Liver (tissue), 8 donors: ENCODE measurements at regions not wholly inside any gene's neighbourhood (a gene's known extent, or its start where the extent isn't known, plus 50 kb on each side); places are given as distances from the start of the nearest gene placed in this dataset.

Experiments
- DNase-seq: peaks from one replicate; pipeline ENCODE4 v3.0.0-alpha.2; 2017; ENCODE audit warnings: low spot score
- H3K27ac ChIP-seq, 2 donors: one replicate each; pipeline ENCODE4 v1.7.0; 2013; ENCODE audit warnings: inconsistent platforms in 2 of 2, low read length in 2 of 2, control low read depth in 1 of 2, low read depth in 1 of 2, mild to moderate bottlenecking in 1 of 2
- H3K27me3 ChIP-seq, 4 donors: one replicate each; pipeline versions ENCODE4 v1.6.1 to v1.7.0; 2013; ENCODE audit warnings: low read length in 3 of 4, inconsistent platforms in 1 of 4, mild to moderate bottlenecking in 1 of 4, moderate library complexity in 1 of 4; ENCODE audit not compliant: control insufficient read depth in 4 of 4, insufficient read depth in 4 of 4
- H3K36me3 ChIP-seq, 4 donors: one replicate each; pipeline versions ENCODE4 v1.6.1 to v1.7.0; 2013; ENCODE audit warnings: low read length in 3 of 4, mild to moderate bottlenecking in 3 of 4, low read depth in 1 of 4, moderate library complexity in 1 of 4; ENCODE audit not compliant: control insufficient read depth in 4 of 4, insufficient read depth in 3 of 4
- H3K4me1 ChIP-seq, 4 donors: one replicate each; pipeline versions ENCODE4 v1.6.1 to v1.7.0; 2013; ENCODE audit warnings: low read length in 3 of 4, mild to moderate bottlenecking in 3 of 4, moderate library complexity in 1 of 4; ENCODE audit not compliant: control insufficient read depth in 4 of 4, insufficient read depth in 4 of 4
- H3K4me3 ChIP-seq, 3 donors: one replicate each; pipeline versions ENCODE4 v1.6.1 to v1.7.0; 2013; ENCODE audit warnings: low read length in 3 of 3, control low read depth in 1 of 3, low read depth in 1 of 3, mild to moderate bottlenecking in 1 of 3
- H3K9ac ChIP-seq, 2 donors: one replicate each; pipeline ENCODE4 v1.7.0; 2013; ENCODE audit warnings: low read length in 2 of 2, mild to moderate bottlenecking in 2 of 2, moderate library complexity in 2 of 2, control low read depth in 1 of 2, low read depth in 1 of 2
- H3K9me3 ChIP-seq, 4 donors: one replicate each; pipeline versions ENCODE4 v1.6.1 to v1.7.0; 2013; ENCODE audit warnings: low read length in 3 of 4; ENCODE audit not compliant: control insufficient read depth in 4 of 4
- ATF3 ChIP-seq: IDR thresholded peaks from 2 replicates; pipeline ENCODE4 v1.6.1; 2016; ENCODE audit warnings: antibody characterized with exemption
- CTCF ChIP-seq: fragments of 150-350 bp; IDR thresholded peaks from 2 replicates; pipeline ENCODE4 v1.5.1; 2017; ENCODE audit warnings: improper control_type of control experiment, low read depth, low read length; ENCODE audit not compliant: missing input control
- EGR1 ChIP-seq, 2 donors: IDR thresholded peaks; 2 replicates each; pipeline ENCODE4 v1.6.1; 2016 to 2018; ENCODE audit warnings: antibody characterized with exemption in 2 of 2, low read depth in 2 of 2
- FOXA1 ChIP-seq: IDR thresholded peaks from 2 replicates; pipeline ENCODE4 v1.6.1; 2016; ENCODE audit warnings: antibody characterized with exemption
- FOXA2 ChIP-seq: IDR thresholded peaks from 2 replicates; pipeline ENCODE4 v1.6.1; 2016; ENCODE audit warnings: antibody characterized with exemption
- GABPA ChIP-seq, 2 donors: IDR thresholded peaks in 1 of 2; conservative IDR thresholded peaks in 1 of 2; 2 replicates each; pipeline ENCODE4 v1.6.1; 2016; ENCODE audit warnings: antibody characterized with exemption in 2 of 2, mild to moderate bottlenecking in 1 of 2, moderate library complexity in 1 of 2
- HNF4A ChIP-seq, 2 donors: conservative IDR thresholded peaks; 2 replicates each; pipeline ENCODE4 v1.6.1; 2016; ENCODE audit warnings: antibody characterized with exemption in 2 of 2, mild to moderate bottlenecking in 2 of 2
- HNF4G ChIP-seq: IDR thresholded peaks from 2 replicates; pipeline ENCODE4 v1.6.1; 2016; ENCODE audit warnings: antibody characterized with exemption
- JUND ChIP-seq, 2 donors: IDR thresholded peaks; 2 replicates each; pipeline ENCODE4 v1.6.1; 2016; ENCODE audit warnings: antibody characterized with exemption in 2 of 2
- MAX ChIP-seq: IDR thresholded peaks from 2 replicates; pipeline ENCODE4 v1.6.1; 2016; ENCODE audit warnings: antibody characterized with exemption
- NR2F2 ChIP-seq: IDR thresholded peaks from 2 replicates; pipeline ENCODE4 v1.6.1; 2016; ENCODE audit warnings: antibody characterized with exemption
- RAD21 ChIP-seq, 2 donors: IDR thresholded peaks; 2 replicates each; pipeline ENCODE4 v1.6.1; 2016; ENCODE audit warnings: antibody characterized with exemption in 2 of 2, mild to moderate bottlenecking in 2 of 2
- REST ChIP-seq: IDR thresholded peaks from 2 replicates; pipeline ENCODE4 v1.6.1; 2016; ENCODE audit warnings: antibody characterized with exemption, mild to moderate bottlenecking
- RXRA ChIP-seq, 2 donors: IDR thresholded peaks; 2 replicates each; pipeline ENCODE4 v1.6.1; 2017 to 2018; ENCODE audit warnings: antibody characterized with exemption in 2 of 2, mild to moderate bottlenecking in 1 of 2
- SP1 ChIP-seq: IDR thresholded peaks from 2 replicates; pipeline ENCODE4 v1.6.1; 2018; ENCODE audit warnings: antibody characterized with exemption, mild to moderate bottlenecking
- TAF1 ChIP-seq: conservative IDR thresholded peaks from 2 replicates; pipeline ENCODE4 v1.6.1; 2016; ENCODE audit warnings: antibody characterized with exemption, mild to moderate bottlenecking
- YY1 ChIP-seq: IDR thresholded peaks from 2 replicates; pipeline ENCODE4 v1.6.1; 2016; ENCODE audit warnings: antibody characterized with exemption, mild to moderate bottlenecking
- ZBTB33 ChIP-seq: IDR thresholded peaks from 2 replicates; pipeline ENCODE4 v1.6.1; 2016; ENCODE audit warnings: antibody characterized with exemption
- WGBS: extraction: QIAGEN DNeasy Blood & Tissue Kit; methylation state at CpG from one replicate; pipeline ENCODE4 v1.1.7; 2013; 5-methylcytosine and 5-hydroxymethylcytosine counted together
- donor health status: healthy.
- donor health status: healthy.
- donor health status: healthy.
- donor health status: healthy.
- donor health status: healthy.

- no peak for DNase-seq
- WGBS, result 82% methylated on average over 18 of the region's 18 CpGs
- Histone ChIP-seq H3K4me1 (no peaks in the 10 kb centered on the region), H3K36me3 (no peaks in the 10 kb centered on the region), H3K27me3 (no peaks in the 10 kb centered on the region), H3K4me3 (no peak overlapping the region), H3K9me3 (peaks cover 0 to 9% (median 2%) of the 10 kb centered on the region in 4 donors), H3K9ac (no peak overlapping the region), H3K27ac (no peak overlapping the region)
- no peak for TF ChIP-seq FOXA1
- no peak for TF ChIP-seq NR2F2
- TF ChIP-seq RXRA (IDR thresholded peaks at IDR 0.05), result no peak
- TF ChIP-seq JUND (IDR thresholded peaks at IDR 0.05), result no peak
- TF ChIP-seq YY1, result no peak
- no peak for TF ChIP-seq REST
- TF ChIP-seq TAF1, result no peak
- no peak for TF ChIP-seq ZBTB33
- TF ChIP-seq EGR1 (IDR thresholded peaks at IDR 0.05; ENCODE audit: low read depth in 2 of 2), result no peak
- no peak for TF ChIP-seq MAX
- TF ChIP-seq HNF4A (conservative IDR thresholded peaks at IDR 0.05), result no peak
- TF ChIP-seq HNF4G, result no peak
Measured at GRCh38 chr11:64430645-64431044, 71.7 kb downstream of the RPS6KA4 start.

- TF ChIP-seq ATF3 (no peak), SP1 (no peak), YY1 (no peak), EGR1 (IDR thresholded peaks at IDR 0.05; ENCODE audit: low read depth in 2 of 2) (no peak), HNF4A (conservative IDR thresholded peaks at IDR 0.05) (no peak), RAD21 (IDR thresholded peaks at IDR 0.05) (no peak), NR2F2 (no peak), MAX (no peak), TAF1 (no peak), ZBTB33 (no peak), RXRA (IDR thresholded peaks at IDR 0.05) (no peak), REST (no peak), GABPA (IDR thresholded peaks at IDR 0.05 in 1 of 2, conservative IDR thresholded peaks at IDR 0.05 in 1 of 2) (no peak), CTCF (no peak), HNF4G (no peak), FOXA1 (no peak), JUND (IDR thresholded peaks at IDR 0.05) (no peak), FOXA2 (no peak)
- WGBS, result 73% methylated on average over 4 of the region's 4 CpGs
- H3K4me1 ChIP-seq, result peaks cover 3 to 10% (median 8%) of the 10 kb centered on the region in 4 donors
- H3K4me3 ChIP-seq, result no peak overlapping the region
- no peaks in the 10 kb centered on the region for H3K27me3 ChIP-seq
- no peaks in the 10 kb centered on the region for H3K36me3 ChIP-seq
- no peak overlapping the region for H3K27ac ChIP-seq
- peaks cover 0 to 9% (median 2%) of the 10 kb centered on the region in 4 donors for H3K9me3 ChIP-seq
- no peak overlapping the region for H3K9ac ChIP-seq
- no peak for DNase-seq
Measured at GRCh38 chr11:64436000-64436399, 77.0 kb downstream of the RPS6KA4 start.
